Stimulated activated CD8-positive, alpha-beta memory T cell treated with anti-CD3 and anti-CD28 coated beads, Interleukin-2, amount 100 ng/mL, for 48 hours (primary cell): ENCODE measurements at regions not wholly inside any gene's neighbourhood (a gene's known extent, or its start where the extent isn't known, plus 50 kb on each side); places are given as distances from the start of the nearest gene placed in this dataset.
"Not testable (repeated sequence)": the region's sequence is repeated elsewhere in the genome, so short reads cannot be mapped to it uniquely, and the experiment has no call there.

Source experiments
- DNase-seq, 2 donors: peaks; one replicate each; pipeline ENCODE4 v3.0.0-alpha.2; 2020; ENCODE audit warnings: low read depth in 2 of 2

DNA sequence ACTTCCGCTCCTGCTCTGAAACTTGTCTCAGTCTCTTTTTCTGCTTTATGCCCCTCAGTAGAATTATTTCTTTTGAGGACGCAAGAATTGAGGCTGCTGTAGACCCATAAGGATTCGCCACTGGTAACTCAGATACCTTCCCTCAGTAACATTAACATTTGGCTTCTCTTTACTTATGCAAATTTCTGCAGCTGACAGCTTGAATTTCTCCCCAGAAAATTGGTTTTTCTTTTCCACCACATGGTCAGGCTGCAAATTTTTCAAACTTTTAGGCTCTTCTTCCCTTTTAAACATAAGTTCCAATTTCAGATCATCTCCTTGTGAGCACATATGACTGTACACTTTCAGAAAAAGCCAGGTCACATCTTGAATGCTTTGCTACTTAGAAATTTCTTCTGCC lies 839.3 kb upstream of the GRIA3 start:
- DNase-seq = no peak

DNA sequence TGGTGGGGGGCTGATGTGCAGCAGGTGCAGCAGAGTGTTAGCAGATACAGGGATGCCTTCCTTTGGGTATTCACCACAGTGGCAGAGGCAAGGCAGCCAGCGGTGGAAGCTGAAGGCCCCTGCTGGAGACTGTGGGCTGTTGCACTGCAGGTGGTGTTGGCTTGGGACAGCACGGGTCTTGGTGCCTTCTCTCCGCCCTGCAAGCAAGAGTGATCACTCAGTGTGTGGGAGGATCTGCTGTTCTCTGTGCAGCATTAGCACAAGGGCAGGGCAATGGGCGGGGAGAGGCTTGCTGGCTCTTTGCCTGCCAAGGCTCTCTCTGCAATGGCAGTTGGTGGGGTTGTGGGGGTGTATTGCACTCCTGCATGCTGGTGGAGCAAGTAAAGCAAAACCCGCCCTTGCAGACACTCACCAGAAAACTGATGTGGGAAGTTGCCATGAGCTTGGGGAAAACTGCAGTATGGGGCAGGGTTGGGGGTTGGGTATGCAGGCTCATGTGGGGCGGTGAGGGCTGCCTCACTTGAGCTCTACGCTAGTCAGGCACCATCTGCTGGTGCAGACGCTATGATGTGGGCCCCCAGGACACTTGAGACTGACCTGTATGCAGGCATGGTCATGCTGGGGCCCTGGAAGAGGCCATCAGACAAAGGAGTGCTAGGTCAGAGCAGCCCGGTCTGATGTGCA lies 820.8 kb upstream of the GRIA3 start:
- no peak for DNase-seq

DNA sequence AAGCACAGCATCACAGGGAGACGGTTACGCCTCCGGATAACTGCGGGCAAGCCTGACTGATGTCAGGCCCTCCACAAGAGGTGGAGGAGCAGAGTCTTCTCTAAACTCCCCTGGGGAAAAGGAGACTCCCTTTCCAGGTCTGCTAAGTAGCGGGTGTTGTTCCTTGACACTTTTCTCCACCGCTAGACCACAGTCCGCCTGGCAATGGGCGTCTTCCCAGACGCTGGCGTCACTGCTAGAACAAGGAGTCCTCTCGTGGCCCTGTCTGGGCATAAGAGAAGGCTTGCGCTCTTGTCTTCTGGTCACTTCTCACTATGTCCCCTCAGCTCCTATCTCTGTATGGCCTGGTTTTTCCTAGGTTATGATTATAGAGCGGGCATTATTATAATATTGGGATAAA lies 808.5 kb upstream of the GRIA3 start:
- DNase-seq = not testable (repeated sequence)

DNA sequence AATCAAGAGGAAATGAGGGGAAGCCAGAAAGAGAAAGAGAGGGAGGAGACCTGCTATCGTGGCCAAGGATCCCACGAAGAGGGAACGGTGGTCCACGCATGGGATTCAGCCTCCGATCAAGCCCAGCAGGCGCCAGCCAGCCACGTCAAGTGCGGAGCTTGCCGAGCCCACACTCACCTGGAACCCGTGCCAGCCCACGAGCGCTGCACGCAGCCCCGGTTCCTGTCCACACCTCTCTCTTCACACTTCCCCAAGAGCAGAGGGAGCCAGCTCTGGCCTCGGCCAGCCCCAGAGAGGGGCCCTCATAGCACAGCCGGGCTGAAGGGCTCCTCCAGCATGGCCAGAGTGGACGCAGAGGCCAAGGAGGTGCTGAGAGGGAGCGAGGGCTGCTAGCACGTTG lies 795.1 kb upstream of the GRIA3 start:
- no peak for DNase-seq

DNA sequence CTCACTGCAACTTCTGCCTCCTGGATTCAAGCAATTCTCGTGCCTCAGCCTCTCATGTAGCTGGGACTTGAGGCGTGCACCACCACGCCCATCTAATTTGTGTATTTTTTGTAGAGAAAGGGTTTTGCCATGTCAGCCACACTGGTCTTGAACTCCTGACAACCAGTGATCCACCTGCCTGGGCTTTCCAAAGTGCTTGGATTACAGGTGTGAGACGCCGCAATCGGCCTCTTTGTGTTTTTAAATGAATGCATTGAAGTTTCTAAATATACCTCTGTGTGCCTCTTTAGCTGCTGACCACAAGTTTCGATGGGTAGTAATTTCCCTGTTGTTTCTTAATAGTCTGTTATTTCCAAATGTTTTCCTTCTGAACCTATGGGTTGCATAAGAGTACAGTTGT lies 765.3 kb upstream of the GRIA3 start:
- DNase-seq = no peak

DNA sequence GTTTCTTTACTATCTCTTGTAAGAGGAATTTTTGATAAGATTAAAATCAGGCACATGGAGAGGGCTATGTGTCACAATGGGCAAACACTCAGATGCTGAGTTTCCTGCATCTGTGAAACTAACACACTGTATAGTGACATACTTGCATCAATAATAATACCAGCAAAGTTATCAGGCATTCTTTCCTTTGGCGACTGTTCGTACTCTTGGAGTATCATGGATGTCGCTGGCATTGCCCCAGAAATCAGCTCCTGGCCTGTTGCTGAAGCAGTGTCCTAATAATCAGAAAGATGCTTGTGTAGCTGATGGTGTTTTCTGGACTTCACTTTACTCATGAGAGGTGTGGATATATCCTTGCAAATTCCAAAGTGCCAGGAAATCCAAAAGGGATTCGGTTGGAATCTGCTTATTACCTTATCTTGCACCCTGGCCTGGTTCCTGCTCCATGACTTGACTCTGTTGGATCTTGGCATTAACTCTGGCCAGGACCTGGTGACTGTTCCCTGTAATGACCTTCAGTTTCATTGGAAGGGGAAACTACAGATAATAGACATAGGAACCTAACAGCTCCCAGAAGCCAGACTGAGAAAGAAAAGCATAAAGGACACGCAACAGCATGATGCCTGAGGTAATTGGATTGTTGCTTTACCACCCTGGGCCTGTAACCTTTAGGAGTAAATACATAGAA lies 762.5 kb upstream of the GRIA3 start:
- DNase-seq = no peak

DNA sequence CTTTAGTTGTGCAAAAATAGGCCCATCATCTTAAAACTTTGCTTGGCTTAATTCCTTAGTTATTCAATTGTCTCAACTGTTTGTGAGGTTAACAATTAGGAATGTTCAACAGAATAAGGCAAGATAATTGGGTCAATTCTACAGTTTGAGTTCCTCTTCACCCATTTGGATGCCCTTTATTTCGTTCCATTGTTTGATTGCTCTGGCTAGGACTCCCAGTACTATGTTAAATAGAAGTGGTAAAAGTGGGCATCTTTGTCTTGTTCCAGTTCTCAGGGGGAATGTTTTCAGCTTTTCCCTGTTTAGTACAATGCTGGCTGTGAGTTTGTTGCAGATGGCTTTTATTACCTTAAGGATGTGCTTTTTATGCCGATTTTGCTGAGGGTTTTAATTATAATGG lies 761.5 kb upstream of the GRIA3 start:
- DNase-seq = no peak

DNA sequence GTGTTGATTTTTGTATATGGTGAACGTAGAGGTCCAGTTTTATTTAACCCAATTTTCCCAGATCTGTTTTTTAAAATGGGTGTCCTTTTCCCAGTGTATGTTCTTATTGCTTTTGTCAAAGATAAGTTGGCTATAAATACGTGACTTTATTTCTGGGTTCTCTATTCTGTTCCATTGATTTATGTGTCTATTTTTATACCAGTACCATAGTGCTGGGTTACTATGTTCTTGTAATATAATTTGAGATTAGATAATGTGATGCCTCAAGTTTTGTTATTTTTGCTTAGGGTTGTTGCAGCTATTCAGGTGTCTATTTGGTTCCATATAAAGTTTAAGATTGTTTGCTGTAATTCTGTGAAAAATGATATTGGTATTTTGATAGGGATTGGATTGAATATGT lies 749.1 kb upstream of the GRIA3 start:
- DNase-seq = no peak

DNA sequence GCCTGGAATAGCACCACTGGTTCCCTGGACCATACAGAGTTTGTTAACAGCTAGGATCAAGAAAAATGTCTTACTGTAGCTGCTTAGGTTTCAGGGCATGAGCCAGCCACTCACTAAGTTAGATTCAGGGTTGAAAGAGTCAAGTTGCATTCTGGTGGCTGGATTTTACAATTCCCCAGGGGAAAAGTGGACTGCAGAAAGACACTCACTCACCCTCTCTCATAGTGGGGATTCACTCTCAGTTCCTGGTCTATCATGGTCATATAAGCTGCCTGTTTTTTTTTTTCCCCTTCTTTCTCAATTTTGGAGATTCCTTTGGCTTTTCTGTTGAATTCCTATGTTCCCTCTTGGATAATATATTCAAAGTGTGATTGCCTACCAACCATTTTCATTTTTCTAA lies 744.2 kb upstream of the GRIA3 start:
- no peak for DNase-seq

DNA sequence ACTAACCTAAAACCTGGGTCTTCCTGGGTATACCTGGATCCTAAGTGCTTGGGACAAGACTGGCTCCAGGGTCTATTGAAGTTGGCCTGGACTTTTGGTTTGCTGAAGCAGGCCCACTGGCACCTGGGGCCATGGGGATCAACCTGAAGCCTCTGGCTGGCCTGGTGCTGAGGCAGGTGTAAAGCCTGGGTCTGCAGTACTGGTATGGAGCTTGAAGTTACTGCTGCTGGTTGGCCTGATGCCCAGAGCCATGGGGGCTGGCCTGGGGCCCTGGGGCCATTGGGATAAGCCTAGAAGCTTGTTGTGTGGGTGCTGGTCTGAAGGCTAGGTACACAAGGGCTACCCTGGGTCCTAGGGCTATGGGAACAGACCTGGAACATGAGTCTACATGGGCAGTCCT lies 743.2 kb upstream of the GRIA3 start:
- DNase-seq = no peak

DNA sequence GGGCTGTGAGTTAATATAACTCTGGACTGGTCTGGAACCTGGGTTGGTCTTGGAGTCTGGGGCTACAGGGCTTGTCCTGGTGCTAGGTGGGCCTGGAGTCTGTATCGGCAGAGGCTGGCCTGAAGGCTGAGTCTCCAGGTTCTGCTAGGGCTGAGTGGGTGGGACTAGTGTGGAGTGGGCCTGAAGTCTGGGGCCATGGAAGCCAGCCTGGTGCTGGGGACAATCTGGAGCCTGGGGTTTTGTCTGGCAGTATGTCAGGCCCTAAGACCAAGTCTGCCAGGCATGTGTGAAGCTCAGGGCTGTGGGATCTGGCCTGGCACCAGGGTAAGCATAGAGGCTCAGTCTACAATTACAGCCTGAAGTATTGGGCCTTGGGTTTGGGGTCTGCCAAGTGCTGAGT lies 742.6 kb upstream of the GRIA3 start:
- DNase-seq = no peak

DNA sequence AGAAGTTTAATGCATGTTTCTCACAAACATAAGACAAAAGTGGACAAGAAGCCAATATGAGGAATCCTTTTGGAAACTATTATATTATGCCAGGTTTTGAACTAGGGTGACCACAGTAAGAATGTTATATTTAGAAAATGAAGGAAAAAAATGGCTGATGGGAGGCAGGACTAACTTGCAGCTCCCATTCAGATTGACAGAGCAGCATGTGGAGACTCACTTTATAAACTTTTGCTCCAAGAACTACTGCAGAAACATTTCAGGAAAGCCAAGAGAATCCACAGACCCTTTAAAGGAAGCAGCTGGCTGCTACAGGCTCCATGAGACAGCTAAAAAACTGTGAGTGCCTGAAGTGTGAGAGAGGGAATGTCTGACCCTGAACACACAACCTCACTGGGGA lies 738.6 kb upstream of the GRIA3 start:
- no peak for DNase-seq

DNA sequence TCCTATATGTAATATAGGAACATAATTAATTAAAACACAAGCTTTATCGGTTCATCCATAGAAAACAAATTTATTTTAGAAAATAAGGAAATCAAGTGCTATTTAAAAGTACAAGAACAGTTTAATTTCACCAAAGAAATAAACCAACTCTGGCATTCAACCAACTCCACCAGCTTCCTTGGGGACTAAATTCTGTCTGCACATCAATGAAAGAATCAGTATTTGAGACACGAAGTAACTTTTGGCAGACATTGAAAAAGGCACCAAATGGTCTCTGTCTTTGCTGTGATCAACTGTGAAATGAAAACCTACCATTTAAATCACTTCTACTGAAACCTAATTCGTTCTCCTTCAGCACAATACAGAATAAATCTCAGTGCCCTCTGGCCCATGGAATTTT lies 719.7 kb upstream of the GRIA3 start:
- DNase-seq = no peak

DNA sequence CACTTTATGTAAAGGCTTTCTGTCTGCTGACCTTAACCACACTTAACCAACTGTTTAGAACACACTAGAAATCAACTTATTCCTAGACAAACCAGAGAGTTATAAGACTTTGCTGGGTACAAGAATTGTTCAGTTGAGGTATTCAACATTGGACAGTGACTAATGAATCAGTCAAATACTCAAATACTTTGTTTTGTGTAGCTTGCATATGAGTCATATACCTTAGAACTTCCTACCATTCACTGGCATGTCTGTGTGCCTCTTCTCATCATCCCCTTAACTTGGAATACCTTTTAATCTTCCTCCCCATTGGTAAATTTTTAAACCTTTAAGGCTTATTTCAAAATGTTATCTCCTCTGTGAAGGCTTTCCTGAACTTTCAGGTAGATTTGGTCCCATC lies 708.8 kb upstream of the GRIA3 start:
- no peak for DNase-seq

DNA sequence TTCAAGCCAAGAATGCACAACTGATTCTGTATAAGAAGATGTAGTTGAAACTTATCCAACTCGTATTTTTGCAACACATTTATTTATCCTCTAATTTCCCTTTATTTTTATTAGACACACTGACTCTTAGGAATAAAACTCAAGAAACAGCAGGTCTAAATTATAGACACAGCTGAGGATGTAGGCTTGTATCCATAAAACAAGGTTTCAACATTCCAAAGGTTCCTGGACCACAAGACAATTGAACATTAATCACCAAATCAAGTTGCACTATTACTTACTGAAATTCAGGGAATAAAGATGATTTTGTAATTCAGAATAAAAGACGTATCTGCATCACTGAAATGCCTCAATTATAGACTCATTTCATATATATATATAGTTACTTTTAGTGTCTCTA lies 683.5 kb upstream of the GRIA3 start:
- DNase-seq = no peak

DNA sequence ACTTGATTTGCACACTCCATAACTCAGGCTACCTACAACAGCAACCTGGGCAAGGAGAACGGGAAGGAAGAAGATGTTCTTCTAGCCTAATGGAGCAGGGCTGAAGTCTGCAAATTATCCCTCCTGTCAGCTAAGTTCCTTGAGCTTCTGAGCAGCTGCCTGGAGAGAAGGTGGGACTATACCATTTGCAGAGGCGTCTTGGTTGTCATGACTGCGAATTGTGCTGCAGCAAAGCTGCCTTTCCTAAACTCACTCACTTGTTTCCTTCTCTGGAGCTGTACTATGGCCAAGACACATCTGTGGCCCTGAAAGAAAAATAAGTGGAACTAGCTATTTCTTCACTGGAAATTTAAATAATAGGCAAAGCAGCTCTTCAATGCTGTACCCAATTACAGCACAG lies 682.4 kb upstream of the GRIA3 start:
- DNase-seq = no peak

DNA sequence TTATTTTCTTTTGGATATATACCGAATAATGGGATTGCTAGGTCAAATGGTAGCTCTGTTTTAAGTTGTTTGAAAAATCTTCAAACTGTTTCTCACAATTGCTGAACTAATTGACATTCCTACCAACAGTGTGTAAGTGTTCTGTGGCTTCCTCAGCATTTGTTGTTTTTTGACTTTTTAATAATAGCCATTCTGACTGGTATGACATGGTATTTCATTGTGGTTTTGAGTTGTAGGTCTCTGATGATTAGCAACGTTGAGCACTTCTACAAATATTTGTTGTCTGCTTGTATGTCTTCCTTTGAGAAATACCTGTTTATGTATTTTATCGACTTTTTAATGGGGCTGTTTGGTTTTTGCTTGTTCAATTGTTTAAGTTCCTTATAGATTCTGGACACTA lies 680.1 kb upstream of the GRIA3 start:
- DNase-seq = no peak

DNA sequence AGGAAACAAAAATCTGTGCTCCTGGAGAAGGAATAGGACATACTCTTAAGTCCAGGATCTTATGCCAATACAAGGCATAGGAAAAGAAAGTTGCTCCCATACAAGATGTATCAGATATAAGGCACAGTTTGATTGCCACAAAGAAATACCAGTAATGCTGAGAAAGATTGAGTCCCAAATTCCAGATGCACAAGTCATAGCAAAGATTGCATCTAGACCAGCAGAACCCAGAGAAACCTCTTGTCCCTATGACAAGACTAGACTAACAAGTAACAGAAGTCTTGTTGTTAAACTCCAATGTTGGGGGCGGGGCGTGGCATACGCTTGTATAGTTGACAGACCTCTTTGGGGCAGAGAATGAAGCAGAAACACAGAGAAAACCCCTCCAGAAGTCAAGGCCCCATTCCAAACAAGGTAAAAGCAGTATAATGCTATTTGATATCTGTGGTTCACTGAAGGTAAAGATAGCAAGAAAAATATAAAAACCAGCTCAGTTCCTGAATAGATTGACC lies 671.5 kb upstream of the GRIA3 start:
- no peak for DNase-seq

DNA sequence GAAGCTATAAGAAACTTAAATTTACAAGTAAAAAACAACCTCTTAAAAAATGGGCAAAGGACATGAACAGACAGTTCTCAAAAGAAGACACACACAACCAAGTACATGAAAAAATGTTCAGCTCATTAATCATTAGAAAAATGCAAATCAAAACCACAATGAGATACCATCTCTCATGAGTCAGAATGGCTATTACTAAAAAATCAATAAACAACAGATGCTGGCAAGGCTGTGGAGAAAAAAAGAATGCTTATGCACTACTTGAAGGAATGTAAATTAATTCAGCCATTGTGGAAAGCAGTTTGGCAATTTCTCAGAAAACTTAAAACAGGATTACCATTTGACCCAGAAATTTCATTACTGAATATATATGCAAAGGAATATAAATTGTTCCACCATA lies 666.3 kb upstream of the GRIA3 start:
- no peak for DNase-seq

DNA sequence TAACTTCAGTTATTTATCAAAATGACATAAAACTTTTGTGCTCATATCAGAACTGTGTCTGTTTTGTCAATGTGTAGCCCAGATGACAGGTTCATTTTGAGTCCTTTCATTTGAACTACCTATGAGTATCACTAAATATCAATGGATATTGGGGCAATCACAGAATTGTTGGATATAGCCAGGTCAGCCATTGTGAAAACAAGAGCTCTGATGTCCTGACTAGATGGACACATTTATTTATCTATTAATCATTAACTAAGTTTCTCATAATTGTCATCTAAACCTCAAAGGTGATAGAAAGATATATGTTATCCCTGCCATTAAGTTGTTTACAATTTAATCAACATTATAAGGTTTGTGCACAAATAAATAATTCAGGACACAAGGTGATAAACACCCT lies 638.3 kb upstream of the GRIA3 start:
- DNase-seq = no peak

DNA sequence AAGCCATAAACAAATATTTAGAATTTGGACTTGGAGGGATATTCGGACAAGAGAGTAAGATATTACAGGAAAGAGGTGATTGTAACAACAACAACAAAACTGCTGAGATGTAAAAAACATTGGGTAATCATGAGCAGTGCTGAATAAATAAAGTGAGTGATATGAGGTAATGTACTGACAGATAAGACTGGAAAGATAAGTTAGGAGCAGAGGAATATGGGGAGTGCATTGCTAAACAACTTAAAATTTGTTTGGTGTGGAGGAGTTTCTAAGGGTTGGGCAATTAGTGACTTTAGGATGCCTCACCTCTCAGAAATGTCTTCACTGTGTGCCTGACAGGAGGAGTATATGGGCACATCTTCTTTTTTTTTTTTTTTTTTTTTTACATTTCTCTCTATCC lies 637.8 kb upstream of the GRIA3 start:
- DNase-seq = no peak

DNA sequence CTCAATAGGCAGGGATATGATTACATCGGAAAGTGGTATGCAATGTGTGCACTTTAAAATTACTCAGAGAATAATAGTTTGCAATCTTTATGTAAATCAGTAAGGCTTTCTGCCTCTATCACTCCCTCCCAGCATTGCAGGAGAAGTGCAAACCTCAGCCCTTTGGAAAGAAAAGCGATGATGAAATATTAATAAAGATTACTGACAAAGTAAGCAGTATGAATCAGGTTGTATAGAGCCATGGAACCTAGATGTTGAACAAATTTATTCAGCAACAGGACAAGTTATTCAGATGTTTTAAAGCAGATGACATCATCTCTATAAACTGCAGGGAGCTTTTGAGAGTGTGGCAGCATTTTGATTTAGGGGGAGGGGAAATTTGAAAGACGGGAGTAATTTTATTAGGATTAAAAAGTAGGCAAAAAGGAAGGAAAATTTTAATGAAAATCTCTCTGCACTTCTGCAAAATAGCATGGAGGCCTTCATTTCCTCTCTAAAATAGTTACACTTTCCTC lies 631.7 kb upstream of the GRIA3 start:
- no peak for DNase-seq

DNA sequence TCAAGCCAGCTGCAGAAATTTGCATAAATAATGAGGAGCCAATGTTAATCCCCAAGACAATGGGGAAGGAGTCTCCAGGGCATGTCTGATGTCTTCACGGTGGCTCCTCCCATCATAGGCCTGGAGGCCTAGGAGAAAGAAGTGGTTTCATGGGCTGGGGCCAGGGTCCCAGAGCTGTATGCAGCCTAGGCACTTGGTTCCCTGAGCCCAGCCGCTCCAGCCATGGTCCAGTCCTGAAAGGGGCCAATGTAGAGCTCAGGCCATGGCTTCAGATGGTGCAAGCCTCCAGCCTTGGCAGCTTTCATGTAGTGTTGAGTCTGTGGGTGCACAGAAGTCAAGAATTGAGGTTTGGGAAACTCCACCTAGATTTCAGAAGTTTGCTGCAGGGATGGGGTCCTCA lies 628.2 kb upstream of the GRIA3 start:
- DNase-seq = no peak

DNA sequence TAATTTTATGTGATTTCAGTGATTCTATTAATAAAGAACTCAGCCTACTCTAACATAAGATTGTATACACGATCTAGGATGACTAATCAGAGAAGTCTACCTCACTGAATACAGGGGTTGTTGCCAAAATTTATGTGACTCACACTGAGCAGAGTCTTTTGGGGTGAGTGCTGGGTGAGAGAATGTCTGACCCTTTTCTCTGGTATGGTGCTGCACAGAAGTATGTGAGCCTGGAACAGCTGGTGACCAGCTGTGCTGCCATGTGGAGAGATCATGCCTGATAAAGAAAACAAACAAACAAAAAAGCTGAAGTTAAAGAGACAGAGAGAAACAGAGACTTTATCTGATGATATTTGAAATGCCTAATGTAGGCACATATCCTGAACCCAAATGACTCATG lies 618.1 kb upstream of the GRIA3 start:
- no peak for DNase-seq
